Mesothelial cell of epicardium (in vitro differentiated cells): ENCODE measurements at regions not wholly inside any gene's neighbourhood (a gene's known extent, or its start where the extent isn't known, plus 50 kb on each side); places are given as distances from the start of the nearest gene placed in this dataset.

ENCODE experiments used
- DNase-seq, 2 experiments: peaks; one replicate each; pipeline ENCODE4 v3.0.0; 2021; ENCODE audit warnings: low spot score in 2 of 2; ENCODE audit not compliant: unreplicated experiment in 2 of 2
- H3K27ac Mint-ChIP-seq: 2 replicates; pipeline ENCODE4 v1.8.0; 2021; ENCODE audit warnings: mixed read lengths
- H3K27me3 Mint-ChIP-seq: 2 replicates; pipeline ENCODE4 v1.8.0; 2021; ENCODE audit warnings: low read depth, mixed read lengths
- H3K36me3 Mint-ChIP-seq: 2 replicates; pipeline ENCODE4 v1.8.0; 2021; ENCODE audit warnings: mixed read lengths
- H3K4me1 Mint-ChIP-seq: 2 replicates; pipeline ENCODE4 v1.8.0; 2021; ENCODE audit warnings: mixed read lengths
- H3K4me3 Mint-ChIP-seq: 2 replicates; pipeline ENCODE4 v1.8.0; 2021; ENCODE audit warnings: mild to moderate bottlenecking, moderate library complexity, mixed read lengths
- H3K9me3 Mint-ChIP-seq: 2 replicates; pipeline ENCODE4 v1.8.0; 2021; ENCODE audit warnings: mixed read lengths
- TF ChIP-seq, protein P1 (sequence below): fragments of 200-600 bp; sonication (generic); IDR thresholded peaks from one replicate; pipeline ENCODE4 v1.5.0; 2021; ENCODE audit warnings: antibody characterized with exemption; ENCODE audit not compliant: unreplicated experiment

DNA sequence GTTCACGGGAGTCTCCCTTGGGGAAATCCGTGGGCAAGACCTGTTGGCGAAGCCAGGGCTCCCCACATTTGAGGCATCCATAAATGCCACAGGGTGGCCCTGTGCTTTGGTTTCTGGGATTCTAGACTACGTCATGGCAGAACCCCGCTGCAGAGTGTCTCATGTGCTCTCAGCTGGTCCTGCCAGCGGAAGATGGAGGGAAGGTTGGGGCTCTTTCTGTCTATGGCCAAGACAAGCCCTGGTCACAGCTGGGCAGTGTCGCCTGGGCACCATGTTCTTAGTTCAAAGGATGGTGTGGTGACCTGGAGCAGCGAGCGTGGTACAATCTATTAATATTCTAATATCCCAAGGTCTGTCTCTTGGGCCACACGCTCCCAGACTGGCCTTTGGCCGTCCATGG is 511.7 kb downstream of the TBC1D22A start:
- Mint-ChIP-seq H3K4me3 (no peak overlapping the region), H3K27me3 (no peaks in the 10 kb centered on the region), H3K4me1 (no peaks in the 10 kb centered on the region), H3K9me3 (peaks cover 58% of the 10 kb centered on the region), H3K27ac (no peak overlapping the region), H3K36me3 (peaks cover 5% of the 10 kb centered on the region)
- DNase-seq, result no peak
- TF ChIP-seq, protein P1, sequence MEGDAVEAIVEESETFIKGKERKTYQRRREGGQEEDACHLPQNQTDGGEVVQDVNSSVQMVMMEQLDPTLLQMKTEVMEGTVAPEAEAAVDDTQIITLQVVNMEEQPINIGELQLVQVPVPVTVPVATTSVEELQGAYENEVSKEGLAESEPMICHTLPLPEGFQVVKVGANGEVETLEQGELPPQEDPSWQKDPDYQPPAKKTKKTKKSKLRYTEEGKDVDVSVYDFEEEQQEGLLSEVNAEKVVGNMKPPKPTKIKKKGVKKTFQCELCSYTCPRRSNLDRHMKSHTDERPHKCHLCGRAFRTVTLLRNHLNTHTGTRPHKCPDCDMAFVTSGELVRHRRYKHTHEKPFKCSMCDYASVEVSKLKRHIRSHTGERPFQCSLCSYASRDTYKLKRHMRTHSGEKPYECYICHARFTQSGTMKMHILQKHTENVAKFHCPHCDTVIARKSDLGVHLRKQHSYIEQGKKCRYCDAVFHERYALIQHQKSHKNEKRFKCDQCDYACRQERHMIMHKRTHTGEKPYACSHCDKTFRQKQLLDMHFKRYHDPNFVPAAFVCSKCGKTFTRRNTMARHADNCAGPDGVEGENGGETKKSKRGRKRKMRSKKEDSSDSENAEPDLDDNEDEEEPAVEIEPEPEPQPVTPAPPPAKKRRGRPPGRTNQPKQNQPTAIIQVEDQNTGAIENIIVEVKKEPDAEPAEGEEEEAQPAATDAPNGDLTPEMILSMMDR, result no peak

DNA sequence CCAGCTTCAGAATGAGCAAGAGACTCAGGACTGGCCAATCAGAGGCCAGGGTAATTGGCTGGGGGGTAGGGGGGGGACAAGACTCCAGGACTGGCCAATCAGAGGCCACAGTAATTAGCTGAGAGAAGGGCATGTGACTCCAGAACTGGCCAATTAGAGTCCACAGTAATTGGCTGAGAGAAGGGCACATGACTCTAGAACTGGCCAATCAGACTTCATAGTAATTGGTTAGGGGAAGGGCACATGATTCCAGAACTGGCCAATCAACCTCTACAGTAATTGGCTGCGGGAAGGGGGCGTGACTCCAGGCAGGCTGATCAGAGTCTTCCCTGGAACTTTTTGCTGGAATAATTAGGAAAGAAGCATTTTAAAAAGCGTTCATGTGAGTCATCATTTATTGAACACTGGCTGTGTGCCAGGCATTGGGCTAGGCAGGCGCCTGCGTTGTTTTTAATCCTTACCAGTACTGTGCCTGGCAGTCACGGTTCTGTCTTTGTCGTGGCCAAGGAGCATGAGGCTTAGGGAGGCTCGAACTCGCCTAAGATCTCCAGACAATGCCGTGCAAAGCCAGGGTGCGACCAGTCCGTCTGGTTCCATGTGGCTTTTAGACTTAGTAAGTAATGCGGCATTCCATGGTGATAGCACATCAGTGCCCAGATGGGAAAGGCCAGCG is 508.1 kb downstream of the TBC1D22A start:
- H3K36me3 Mint-ChIP-seq, result no peaks in the 10 kb centered on the region
- DNase-seq, result no peak
- TF ChIP-seq, protein P1, result no peak

DNA sequence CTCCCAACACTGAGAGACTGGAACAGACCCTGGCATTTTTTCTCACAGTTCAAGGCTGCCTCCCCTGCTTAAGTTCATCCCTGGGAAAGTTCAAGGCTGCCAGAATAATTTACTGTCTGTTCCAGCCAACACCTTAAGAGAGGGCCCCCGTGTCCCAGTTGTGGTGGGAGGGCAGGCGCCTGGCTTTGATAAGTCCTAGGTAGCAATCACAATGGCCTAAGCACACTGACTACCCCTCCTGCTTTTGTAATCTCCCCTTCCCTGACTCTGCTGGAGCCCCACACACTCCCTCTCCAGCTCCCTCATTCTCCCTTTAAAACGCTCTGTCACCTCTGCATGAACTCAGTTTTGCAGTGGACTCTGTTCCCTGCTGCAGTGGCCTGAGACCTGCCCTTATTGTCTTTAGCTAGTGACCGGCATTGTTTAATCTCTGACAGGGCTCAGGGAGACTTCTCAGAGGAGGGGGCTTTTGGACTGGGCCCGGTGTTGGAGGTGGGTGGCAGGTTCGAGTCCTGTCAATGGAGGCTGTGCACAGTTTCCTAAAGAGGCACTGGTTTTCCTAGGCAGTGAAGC is 507.2 kb downstream of the TBC1D22A start:
- H3K4me3 Mint-ChIP-seq, result no peak overlapping the region
- H3K36me3 Mint-ChIP-seq, result peaks cover 2% of the 10 kb centered on the region
- no peaks in the 10 kb centered on the region for H3K27me3 Mint-ChIP-seq
- peaks cover 56% of the 10 kb centered on the region for H3K9me3 Mint-ChIP-seq
- no peaks in the 10 kb centered on the region for H3K4me1 Mint-ChIP-seq
- TF ChIP-seq, protein P1, result no peak
- H3K27ac Mint-ChIP-seq, result no peak overlapping the region
- DNase-seq, result no peak

More for the DNA sequence above, 508.1 kb downstream of the TBC1D22A start:
- Mint-ChIP-seq H3K9me3 (peaks cover 57% of the 10 kb centered on the region), H3K4me3 (no peak overlapping the region), H3K4me1 (no peaks in the 10 kb centered on the region), H3K27me3 (no peaks in the 10 kb centered on the region), H3K27ac (no peak overlapping the region)

DNA sequence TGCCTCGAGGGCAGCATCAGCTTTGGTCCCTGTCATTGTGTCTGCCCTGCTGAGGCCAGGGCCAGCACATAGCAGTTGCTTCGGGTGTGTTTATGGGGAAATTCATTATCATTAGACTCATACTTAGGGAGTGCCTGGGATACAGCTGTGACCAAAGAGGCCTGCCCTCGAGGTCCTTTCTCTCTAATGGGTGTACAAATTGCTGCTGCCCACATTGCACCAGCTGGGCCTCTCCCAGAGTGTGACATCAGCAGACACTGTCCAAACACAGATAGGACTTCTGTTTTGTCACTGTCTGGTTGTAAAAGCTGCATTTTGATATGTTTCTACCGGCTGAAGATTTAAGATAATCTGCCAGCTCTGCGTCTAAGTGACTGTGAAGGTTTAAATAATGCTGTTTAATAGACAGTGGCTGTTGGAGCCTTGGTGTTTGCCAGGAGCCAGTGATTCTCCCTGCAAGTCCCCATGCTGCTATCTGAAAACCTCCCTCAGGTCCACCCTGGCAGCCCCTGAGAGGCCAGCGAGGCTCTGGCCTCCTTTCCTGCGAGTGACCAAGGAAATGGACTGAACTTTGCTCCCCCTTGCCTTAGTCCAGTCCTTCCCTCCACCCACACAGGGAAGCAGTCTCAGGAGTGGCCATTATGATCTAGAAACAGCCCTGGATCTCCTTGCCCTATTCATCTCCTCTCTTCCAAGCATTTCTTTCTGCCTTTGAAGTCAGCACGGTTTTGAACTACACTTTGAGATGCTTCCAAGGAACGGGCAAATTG is 505.2 kb downstream of the TBC1D22A start:
- TF ChIP-seq, protein P1, result no peak
- no peaks in the 10 kb centered on the region for H3K4me1 Mint-ChIP-seq
- no peaks in the 10 kb centered on the region for H3K27me3 Mint-ChIP-seq
- H3K36me3 Mint-ChIP-seq, result peaks cover 2% of the 10 kb centered on the region
- H3K9me3 Mint-ChIP-seq, result peaks cover 63% of the 10 kb centered on the region
- H3K27ac Mint-ChIP-seq, result no peak overlapping the region
- DNase-seq, result no peak
- no peak overlapping the region for H3K4me3 Mint-ChIP-seq

DNA sequence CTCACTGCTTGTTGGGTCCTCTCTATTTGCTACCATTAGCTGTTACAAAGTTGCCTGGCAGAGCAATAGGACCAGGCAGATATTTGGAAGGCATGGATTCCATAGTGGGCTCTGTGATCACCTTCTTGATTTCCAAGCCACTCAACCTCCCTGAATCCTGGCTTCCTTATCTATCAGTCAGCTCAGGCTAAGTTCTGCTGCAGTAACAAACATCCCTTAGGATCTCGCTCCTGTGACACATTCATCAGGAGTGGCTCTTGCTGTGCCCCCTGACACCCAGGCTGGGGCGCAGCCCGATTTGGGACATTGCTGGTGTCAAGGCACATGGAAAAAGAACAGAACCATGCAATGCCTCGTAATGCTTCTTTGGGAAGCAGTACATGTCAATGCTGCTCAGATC is 503.9 kb downstream of the TBC1D22A start:
- H3K36me3 Mint-ChIP-seq, result peaks cover 2% of the 10 kb centered on the region
- no peak for DNase-seq
- no peaks in the 10 kb centered on the region for H3K27me3 Mint-ChIP-seq
- no peak overlapping the region for H3K27ac Mint-ChIP-seq
- TF ChIP-seq, protein P1, result no peak
- no peak overlapping the region for H3K4me3 Mint-ChIP-seq
- H3K9me3 Mint-ChIP-seq, result peaks cover 65% of the 10 kb centered on the region
- H3K4me1 Mint-ChIP-seq, result no peaks in the 10 kb centered on the region
